GM21390 (cell line): ENCODE measurements at regions not wholly inside any gene's neighbourhood (a gene's known extent, or its start where the extent isn't known, plus 50 kb on each side); places are given as distances from the start of the nearest gene placed in this dataset.

Experiments used
- ATAC-seq: cut with Tn5 transposase; IDR thresholded peaks from one replicate; pipeline ENCODE4 v1.9.1; 2021; ENCODE audit not compliant: unreplicated experiment

DNA sequence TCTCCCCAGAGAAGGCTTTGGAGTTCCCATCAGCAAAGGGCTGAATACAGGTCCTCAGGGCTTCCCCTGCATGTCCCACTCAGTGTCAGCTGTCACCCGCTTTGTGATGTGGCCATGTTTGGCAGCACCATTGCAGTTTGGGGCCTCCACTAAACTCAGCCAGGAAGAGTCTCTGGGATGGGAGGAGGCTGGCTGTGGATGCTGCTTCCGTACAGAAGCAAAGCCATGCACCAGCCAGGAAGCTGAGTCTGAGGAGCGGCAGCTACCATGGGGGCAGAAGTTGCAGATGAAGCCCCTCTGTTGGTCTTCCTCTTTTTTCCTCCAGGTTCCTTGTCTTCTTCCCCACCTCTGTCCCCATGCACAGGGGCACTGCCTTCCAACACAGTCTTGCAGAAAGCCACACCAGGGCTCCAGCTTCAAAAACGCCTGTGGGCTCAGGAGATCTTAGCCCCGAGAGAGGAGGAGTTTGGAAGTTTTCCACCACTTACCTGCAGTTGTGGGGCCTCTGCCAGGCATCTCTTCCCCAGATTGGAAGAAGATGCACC is 416.8 kb downstream of the NPHP4 start:
- ATAC-seq = no peak

DNA sequence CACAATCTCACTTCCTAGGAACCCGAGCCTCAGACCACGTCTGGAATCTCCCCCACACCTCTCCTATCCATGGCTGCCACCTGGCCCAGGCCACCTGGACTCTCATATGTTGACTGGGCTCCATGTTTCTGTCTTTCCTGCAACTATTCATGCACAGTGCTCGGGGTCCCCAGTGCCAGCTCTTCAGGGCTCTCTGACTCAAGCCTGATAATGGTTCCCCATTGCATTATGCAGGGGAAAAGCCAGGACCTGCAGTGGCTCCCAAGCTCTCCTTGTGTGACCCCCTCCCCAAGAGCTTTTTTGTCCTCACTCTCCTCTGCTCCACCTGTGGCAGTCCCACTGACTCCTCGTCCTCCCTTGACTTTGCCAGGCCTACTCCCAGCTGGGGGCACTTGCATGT is 417.6 kb downstream of the NPHP4 start:
- no peak for ATAC-seq

DNA sequence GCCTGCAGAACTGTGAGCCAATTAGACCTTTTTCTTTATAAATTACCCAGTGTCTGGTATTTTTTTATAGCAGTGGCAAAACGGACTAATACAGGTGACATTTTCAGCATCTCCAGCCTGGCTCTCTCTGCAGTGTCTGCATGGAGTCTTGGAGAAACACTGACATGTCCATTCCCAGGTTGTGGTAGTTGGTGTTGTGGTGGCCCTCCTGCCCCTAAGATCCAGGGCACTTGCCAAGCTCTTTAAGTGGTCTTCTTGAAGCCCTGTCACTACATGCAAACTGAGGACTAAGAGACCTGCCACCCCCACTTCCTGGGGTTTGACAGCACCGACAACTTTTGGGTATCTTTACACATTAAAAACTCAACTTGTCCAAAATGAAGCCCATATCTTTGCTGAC is 419.4 kb downstream of the NPHP4 start:
- ATAC-seq = no peak

DNA sequence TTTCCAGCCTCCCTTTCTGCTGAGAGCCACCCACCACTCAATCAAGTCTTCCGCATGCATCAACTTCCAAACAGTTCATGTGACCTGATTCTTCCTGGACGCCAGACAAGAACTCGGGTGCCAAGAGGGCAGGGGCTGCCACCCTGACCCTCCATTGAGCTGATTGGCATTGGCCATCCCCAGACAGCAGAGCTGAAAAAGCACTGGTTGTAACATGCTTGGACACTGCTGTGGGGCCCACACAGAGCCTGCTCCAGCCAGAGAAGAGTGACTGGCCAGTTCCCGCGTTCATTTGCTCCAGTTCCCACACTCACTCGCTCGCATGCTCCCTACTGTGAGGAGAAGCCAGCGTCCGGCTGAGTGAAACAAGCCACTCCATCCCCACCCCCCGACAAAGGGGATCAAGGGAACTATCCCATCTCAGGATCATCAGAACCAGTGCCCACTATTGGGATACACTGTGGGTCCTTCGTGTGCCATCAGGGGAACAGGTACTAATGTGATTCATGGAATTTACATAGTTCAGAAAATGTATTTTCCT is 420.3 kb downstream of the NPHP4 start:
- no peak for ATAC-seq

DNA sequence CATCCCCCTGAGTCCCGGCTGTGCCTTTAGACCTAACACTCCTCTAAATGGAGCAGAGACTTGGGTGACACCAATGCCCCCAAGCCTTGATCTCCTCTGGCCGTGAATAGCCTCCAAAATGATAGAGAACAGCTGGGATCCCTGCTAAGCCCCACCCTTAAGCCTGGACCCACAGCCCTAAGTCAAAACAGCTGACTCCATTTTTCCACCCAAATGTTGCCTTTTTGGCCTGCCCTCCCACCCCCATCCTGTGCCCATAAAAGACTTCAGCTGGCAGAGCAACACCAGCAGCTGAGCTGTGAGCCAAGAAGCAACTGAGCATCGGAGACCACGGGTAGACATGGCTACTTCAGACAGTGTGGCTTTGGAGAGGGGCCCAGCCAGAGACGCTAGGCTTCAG is 420.8 kb downstream of the NPHP4 start:
- no peak for ATAC-seq

DNA sequence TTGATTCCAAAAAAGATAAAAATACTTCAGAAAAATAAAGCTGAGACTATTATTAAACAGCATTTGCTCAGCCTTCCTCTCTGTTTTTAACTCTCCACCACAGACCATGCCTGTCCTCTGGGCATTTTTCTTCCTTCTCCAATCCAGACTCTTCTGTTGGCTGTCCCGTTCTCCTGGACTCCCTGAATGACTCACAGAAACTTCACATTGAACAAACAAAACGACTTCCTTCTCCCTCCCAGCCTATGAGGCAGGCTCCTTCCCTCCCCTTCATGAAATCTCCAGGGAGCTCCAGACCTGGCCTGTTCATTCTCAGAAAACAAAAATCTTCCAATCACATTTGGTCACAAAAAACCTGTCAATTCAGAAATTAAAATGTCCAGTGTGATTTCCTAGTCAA is 421.3 kb downstream of the NPHP4 start:
- no peak for ATAC-seq

DNA sequence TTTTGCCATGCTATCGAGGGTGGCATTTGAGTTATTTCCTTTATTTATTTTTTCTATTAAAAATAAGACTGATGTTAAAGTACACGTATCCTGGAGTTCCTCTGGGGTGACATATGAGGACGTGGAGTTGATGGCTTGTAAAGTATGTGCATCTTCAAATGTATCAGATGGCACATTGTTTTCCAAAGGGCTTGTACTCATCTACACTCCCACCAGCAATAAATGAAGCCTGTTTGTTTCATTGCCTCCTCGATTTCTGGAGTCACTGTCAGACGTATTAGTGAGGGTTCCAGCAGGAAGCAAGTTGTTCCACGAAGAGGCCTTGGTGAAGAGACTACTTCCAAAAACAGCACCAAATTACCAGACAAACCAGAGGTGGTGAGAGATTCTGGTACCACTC is 423.9 kb downstream of the NPHP4 start:
- no peak for ATAC-seq

DNA sequence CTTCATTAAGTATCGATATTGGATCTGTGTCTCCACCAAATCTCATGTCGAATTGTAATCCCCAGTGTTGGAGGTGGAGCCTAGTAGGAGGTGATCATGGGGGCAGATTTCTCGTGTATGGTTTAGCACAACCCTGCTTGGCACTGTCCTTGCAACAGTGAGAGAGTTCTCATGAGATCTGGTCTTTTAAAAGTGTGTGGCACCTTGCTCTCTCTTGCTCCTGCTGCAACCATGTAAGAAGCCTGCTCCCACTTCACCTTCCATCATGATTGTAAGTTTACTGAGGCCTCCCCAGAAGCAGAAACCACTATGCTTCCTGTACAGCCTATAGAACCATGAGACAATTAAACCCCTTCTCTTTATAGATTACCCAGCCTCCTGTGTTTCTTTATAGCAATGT is 424.4 kb downstream of the NPHP4 start:
- ATAC-seq = no peak

DNA sequence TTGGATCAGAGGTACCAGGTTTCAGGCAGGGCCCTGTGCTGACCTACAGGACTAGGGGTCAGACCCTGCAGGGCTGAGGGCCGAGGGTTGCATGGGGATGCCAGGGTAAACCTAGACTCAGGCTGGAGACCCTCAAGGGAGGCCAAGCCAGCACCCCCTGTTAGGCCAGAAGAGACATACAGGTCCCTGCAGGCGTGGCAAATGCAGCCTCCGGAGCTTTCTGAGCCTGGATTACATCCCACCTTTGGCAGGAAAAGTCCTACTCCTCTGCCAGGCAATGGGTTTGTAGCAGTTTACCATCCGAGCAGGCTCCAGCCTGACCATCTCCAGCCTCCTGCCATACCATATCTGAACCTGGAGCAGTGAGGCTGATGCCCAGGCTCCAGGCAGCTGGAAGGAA is 425.3 kb downstream of the NPHP4 start:
- no peak for ATAC-seq

DNA sequence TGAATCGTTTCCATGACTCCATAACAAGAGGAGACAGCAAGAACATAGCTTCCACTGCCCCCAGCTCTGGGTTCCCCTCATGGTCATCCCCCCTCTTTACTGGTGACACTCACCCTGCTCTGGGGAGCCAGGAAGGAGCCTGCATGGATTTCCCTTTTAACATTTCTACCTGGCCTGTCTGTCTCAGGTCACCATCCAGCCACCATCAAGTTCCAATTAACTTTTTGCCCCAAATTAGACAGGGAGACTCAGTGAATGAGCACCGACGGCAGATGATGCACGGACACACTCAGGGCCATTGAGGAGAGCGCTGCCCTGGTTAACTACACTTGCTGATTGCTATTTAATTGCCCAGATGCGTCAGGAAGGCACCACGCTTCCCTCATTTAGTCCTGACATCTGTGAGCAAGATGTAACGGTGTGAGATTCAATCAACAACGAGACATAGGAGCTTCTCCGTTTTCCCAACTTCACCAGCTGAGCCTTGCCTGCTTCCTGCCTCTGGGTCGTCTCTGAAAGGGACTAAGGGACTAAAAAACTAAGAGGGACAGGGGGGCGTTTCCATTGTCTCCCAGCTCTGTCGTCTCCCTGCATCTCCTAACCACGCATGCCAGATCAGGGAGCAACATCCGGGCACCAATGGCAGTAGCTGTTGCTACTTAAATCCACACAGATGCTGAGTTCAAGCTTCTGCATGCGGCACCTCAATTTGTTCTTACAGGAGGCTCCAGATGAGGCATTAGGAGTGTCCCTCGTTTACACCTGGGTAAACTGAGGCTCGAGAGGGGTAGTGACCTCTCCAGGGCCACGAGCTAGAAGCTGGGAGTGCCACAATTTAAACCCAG is 426.7 kb downstream of the NPHP4 start:
- no peak for ATAC-seq

DNA sequence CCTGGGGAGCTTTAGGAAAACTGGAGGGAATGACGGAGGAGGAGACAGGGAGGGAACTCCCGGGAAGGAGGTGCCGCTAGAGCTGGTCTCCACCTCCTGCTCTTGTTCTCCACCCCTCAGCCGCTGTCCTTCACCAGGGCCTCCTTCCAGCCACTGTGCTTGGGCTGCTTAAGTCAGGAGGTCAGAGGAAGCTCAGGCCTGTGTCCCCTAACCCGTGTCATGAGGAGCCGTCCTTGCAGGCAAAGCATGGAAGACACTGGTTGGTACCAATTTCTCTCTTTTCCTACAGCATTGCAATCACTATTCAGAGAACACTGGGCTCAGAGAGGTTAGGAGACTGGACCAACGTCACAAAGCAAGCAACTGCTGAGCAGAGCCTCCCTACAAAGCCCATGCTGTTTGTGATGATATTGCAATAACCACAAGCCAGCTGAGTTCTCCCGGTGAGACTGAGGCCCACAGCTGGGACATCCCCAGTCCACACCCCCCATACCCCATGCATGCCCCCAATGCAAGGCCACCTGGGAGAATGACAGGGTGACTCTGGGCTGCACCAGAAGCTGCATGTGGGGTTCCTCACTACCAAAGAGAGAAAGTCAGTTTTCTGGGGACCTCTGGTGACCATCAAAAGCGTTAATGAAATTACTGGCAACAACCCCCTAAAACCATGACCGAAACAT is 427.5 kb downstream of the NPHP4 start:
- ATAC-seq = no peak

DNA sequence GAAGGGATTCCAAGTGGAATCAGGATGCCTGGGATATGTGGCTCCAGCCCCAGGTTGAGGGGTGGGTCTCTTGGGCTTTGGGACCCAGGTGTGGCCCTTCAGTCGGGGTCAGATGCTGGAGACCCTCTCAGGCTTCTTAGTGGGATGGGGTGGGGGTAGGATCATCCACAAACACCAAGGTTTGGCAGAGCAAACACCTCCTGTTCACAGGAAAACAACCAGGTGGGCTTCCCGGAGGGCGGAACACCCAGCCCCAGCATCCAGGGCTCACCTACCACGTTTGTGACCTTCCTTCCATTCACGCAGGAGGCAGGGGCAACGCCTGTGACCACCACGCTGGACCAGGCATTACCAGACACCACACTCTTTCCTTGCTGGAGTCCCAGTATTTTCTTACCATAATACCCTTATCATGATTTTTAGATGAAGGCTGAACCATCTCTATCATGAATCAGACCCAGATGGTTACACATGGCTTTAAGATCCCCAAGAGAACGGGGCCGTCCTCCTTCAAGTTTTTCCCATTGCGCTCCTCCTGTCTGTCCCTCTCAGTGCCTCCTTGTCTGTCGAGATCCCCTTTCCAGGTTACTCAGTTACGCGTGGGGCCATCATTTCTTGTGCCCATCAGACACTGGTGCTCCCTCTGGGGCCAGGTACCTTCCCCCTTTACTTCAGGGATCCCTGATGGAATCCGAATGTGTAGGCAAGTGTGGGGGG is 428.2 kb downstream of the NPHP4 start:
- ATAC-seq = no peak

DNA sequence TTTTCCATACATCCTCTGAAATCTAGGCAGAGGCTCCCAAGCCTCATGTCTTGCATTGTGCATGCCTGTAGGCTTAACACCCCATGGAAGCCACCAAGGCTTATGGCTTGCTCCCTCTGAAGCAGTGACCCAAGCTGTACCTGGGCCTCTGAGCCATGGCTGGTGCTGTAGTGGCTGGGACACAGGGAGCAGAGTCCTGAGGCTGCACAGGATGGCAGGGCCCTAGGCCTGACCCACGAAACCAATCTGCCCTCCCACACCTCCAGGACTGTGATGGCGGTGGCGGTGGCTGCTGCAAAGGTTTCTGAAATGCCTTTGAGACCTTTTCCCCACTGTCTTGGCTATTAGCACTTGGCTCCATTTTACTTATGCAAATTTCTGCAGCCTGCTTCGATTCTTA is 429.5 kb downstream of the NPHP4 start:
- no peak for ATAC-seq

DNA sequence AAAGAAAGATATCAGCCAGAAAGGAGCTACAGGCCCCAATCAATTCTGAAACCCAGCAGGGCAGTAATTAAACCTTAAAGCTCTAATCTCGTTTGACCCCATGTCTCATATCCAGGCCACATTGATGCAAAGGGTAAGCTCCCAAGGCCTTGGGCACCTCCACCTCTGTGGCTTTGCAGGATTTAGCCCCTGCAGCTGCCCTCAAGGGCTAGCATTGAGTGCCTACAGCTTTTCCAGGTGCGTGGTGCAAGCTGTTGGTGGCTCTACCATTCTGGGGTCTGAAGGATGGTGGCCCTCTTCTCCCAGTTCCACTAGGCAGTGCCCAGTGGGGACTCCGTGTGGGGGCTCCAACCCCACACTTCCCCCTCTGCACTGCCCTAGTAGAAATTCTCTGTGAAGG is 429.9 kb downstream of the NPHP4 start:
- ATAC-seq = no peak

DNA sequence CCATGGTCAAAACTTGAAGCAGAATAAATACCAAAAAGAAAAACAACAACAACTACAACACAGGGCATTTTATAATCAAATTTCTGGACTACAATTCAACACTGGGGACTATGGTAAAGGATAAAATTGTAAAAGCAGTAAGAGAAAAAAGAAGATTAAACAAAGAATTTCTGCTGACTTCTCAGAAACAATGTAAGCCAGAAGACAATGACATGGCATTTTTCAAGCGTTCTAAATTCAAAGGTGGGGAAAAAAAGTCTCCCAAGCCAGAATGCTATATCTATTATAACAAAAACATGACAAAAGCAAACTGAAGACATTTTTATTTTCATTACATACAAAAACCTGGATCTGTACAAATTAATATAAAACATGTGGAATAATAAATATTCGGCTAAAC is 433.1 kb downstream of the NPHP4 start:
- ATAC-seq = no peak

DNA sequence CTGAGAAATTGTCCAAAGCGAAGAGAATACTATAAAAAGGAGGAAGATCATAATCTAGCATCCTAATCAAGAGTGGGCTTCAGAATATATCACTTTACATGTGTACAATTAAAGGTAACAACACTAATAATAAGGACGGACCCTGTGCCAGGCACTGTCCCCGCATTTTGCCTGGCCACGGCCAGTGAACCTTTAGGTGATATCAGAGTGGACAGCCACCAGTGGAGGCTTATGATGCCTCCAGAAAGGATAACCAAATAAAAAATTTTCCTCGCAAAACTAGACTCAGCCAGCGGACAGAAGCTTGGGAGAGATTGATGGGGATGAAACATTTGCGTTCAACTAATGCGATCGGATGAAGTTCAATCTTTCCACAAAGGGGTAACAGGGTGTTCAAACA is 436.4 kb downstream of the NPHP4 start:
- ATAC-seq = no peak

DNA sequence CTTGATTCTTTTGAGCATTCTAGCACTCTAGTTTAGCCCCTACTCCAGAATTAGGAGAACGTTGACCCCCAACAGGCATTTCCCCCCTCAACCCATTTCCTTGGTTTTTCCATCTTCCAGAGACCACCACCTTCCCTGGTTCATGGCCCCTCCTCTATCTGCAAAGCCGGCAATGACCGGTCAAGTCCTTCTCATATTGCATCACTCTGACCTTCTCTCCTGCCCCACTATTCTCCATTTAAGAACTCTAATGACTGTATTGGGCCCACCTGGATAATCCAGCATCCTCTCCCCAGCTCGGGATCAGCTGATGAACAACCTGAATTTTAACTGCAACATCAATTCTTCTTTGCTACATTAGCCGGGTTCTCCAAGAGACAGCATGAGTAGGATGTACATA is 437.4 kb downstream of the NPHP4 start:
- ATAC-seq = no peak

DNA sequence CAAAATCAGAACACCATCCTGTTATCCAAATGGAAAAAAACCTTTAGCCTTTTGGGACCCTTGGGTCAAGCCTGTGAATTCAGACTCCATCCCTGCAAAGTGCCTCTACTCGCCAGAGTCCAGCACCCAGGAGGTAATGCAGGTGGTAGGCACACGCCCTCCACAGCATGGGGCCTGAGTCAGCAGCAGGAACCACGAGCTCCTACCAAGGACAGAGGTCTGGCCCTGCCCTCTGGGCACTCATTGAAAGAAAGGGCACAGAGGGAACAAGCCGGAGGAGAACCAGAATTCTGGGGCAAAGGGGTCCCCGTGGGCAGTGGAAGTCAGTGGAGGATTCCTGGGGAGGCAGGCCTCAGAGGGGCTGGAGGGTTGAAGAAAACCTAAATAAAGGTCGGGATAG is 438.1 kb downstream of the NPHP4 start:
- ATAC-seq = no peak

DNA sequence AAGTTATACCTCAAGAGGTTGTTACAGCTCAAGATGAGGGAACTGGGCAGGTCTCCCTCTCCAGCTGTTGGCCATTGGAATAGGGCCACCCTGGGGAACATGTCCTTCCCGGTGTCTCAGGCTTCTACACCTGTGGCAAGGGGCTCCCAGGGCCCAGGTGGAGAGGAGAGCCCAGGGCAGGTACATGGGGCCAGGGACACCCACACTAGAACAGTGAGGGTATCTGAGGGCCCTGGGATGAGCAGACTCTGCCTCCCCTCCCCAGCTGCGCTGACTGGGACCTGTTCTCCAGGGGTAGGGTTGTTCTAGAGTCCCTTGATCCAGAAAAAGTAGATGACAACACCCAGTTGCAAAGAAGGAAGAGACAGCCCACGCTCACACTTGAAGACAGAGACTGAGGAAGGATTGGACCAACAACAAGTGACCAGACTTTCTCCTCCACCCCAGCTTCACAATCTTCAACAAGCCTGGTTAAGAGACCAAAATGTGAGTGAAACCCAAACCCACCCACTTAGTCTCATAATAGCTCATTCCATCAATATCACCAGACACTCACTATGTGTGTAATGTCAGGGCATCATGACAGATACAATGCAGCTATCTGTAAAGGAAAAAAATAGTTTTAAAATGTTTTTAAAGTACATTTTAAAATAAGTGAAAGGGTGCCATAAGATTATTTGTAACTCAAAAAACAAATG is 439.3 kb downstream of the NPHP4 start:
- no peak for ATAC-seq

DNA sequence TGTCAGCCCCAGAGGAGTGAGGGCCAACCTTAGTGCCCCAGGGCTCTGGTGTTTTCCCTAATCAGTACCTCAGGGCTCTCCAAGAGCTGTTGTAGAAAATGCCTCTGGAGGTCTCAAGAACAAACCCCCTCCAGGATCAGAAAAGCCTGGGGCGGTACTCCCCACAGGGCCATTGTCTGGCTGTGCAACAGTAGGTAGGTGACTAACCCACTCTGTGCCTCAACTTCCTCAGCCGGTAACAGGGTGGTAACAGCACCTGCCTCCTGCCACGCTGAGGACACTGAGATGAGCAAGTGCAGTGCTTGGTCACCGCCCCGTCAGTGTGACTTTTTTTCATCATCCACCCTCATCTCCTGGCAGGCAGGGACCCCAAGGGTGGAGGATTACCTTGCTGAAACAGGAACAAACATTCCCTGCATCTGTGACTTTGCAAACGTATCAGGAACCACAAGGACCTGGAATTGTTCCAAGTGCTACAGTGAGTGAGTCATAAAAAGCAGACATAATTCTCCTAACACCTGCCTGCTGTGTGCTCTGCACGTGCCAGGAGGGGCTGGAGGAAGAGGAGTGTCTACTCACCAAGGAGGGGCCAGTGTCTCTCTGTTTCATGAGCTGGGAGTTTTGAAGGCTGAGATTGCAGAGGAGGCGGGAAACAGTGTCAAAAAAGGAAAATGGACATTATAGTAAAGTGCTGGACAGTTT is 440.8 kb downstream of the NPHP4 start:
- ATAC-seq = no peak
